ENCODE measurements at regions not wholly inside any gene's neighbourhood (a gene's known extent, or its start where the extent isn't known, plus 50 kb on each side); places are given as distances from the start of the nearest gene placed in this dataset.

DNA sequence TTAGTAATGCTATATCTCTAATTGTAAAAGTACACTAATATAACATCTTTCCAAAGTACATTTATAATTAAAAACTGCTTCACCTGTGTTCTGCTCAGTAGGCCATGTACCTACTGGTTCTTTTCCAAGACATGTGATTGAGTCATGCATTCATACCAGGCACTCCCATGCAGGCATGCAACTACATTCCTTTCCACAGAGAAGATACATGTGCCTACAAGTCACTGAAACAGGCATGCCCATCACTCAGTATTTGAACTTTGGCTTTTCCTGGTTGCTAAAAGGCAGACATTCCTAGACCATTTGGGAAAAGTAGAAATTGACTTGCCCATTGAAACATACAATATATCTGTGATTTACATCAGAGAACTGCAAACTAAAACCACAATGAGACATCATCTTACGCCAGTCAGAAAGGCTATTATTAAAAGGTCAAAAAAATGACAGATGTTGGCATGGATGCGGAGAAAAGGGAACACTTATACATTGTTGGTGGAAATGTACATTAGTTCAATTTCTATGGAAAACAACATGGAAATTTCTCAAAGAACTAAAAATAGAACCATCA is 148.3 kb upstream of the MOCS2 start:
- Histone ChIP-seq H3K4me3 (ENCODE audit: insufficient read depth, low read length) (no peak overlapping the region), H2AFZ (ENCODE audit: low read length) (no peak overlapping the region), H3K9me3 (ENCODE audit: low read depth, low read length) (no peaks in the 10 kb centered on the region), H3K27me3 (ENCODE audit: insufficient read depth, low read length) (no peaks in the 10 kb centered on the region), H3K27ac (ENCODE audit: low read depth, low read length) (no peak overlapping the region), H3K79me2 (ENCODE audit: insufficient read depth, low read length) (no peaks in the 10 kb centered on the region), H3K36me3 (ENCODE audit: insufficient read depth, low read length) (no peaks in the 10 kb centered on the region), H3K4me2 (ENCODE audit: insufficient read depth, low read length) (no peak overlapping the region), H3K4me1 (ENCODE audit: insufficient read depth, low read length) (peaks cover 38% of the 10 kb centered on the region), H4K20me1 (ENCODE audit: insufficient read depth, low read length) (no peaks in the 10 kb centered on the region)
- TF ChIP-seq, protein P1, sequence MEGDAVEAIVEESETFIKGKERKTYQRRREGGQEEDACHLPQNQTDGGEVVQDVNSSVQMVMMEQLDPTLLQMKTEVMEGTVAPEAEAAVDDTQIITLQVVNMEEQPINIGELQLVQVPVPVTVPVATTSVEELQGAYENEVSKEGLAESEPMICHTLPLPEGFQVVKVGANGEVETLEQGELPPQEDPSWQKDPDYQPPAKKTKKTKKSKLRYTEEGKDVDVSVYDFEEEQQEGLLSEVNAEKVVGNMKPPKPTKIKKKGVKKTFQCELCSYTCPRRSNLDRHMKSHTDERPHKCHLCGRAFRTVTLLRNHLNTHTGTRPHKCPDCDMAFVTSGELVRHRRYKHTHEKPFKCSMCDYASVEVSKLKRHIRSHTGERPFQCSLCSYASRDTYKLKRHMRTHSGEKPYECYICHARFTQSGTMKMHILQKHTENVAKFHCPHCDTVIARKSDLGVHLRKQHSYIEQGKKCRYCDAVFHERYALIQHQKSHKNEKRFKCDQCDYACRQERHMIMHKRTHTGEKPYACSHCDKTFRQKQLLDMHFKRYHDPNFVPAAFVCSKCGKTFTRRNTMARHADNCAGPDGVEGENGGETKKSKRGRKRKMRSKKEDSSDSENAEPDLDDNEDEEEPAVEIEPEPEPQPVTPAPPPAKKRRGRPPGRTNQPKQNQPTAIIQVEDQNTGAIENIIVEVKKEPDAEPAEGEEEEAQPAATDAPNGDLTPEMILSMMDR (IDR thresholded peaks at IDR 0.05; ENCODE audit: extremely low read depth, low read depth, low read length), result no peak
- no peak for DNase-seq (ENCODE audit: insufficient read length, low spot score, missing footprints)

DNA sequence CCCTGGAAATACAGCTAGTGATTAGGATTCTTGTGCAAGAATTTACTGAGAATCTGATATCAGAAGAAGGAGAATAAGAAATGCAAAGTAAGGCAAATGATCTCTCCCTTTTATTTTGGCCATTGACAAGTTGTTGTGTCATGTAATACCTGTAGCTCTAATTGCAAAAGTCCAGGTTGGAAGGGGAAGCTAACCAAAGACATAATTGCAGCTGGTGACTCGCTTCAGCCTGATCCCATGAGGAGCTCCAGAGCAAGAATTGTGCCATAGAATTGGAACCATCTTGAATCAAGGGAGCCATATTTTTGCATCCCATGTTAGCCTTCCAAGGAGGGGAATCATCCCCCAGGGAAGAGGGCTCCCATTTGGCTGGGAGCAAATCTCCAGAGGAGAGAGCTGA is 149.6 kb upstream of the MOCS2 start:
- DNase-seq (ENCODE audit: insufficient read length, low spot score, missing footprints), result no peak
- no peaks in the 10 kb centered on the region for H3K9me3 ChIP-seq (ENCODE audit: low read depth, low read length)
- no peak overlapping the region for H3K4me3 ChIP-seq (ENCODE audit: insufficient read depth, low read length)
- no peaks in the 10 kb centered on the region for H3K79me2 ChIP-seq (ENCODE audit: insufficient read depth, low read length)
- no peaks in the 10 kb centered on the region for H3K36me3 ChIP-seq (ENCODE audit: insufficient read depth, low read length)
- no peak overlapping the region for H3K27ac ChIP-seq (ENCODE audit: low read depth, low read length)
- peaks cover 25% of the 10 kb centered on the region for H3K4me1 ChIP-seq (ENCODE audit: insufficient read depth, low read length)
- no peaks in the 10 kb centered on the region for H4K20me1 ChIP-seq (ENCODE audit: insufficient read depth, low read length)
- H2AFZ ChIP-seq (ENCODE audit: low read length), result no peak overlapping the region
- no peak overlapping the region for H3K4me2 ChIP-seq (ENCODE audit: insufficient read depth, low read length)
- TF ChIP-seq, protein P1 (IDR thresholded peaks at IDR 0.05; ENCODE audit: extremely low read depth, low read depth, low read length), result no peak
- H3K27me3 ChIP-seq (ENCODE audit: insufficient read depth, low read length), result no peaks in the 10 kb centered on the region

DNA sequence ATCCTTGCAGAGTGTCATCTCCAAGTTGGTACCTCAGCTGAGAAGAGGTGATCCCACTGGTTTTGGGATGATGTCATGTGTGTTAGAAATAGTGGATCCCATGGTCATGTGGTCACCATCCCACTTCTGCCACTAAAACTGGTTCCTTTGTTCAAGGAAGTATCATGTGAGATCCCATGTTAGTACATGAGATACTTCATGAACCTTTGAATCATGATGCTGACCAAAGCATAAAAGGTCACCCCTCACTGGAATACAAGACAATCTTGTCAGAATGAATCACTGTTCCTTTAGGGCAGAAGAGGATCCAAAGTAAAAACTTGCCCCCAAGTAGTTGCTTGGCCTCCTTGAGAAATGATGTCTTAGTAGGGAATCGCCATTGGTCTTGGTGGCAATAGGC is 150.9 kb upstream of the MOCS2 start:
- TF ChIP-seq, protein P1 (IDR thresholded peaks at IDR 0.05; ENCODE audit: extremely low read depth, low read depth, low read length), result no peak
- Histone ChIP-seq H3K27me3 (ENCODE audit: insufficient read depth, low read length) (no peaks in the 10 kb centered on the region), H3K4me3 (ENCODE audit: insufficient read depth, low read length) (no peak overlapping the region), H3K79me2 (ENCODE audit: insufficient read depth, low read length) (no peaks in the 10 kb centered on the region), H4K20me1 (ENCODE audit: insufficient read depth, low read length) (no peaks in the 10 kb centered on the region), H3K27ac (ENCODE audit: low read depth, low read length) (no peak overlapping the region), H2AFZ (ENCODE audit: low read length) (no peak overlapping the region), H3K4me1 (ENCODE audit: insufficient read depth, low read length) (peaks cover 24% of the 10 kb centered on the region), H3K4me2 (ENCODE audit: insufficient read depth, low read length) (no peak overlapping the region), H3K36me3 (ENCODE audit: insufficient read depth, low read length) (no peaks in the 10 kb centered on the region), H3K9me3 (ENCODE audit: low read depth, low read length) (no peaks in the 10 kb centered on the region)
- no peak for DNase-seq (ENCODE audit: insufficient read length, low spot score, missing footprints)

DNA sequence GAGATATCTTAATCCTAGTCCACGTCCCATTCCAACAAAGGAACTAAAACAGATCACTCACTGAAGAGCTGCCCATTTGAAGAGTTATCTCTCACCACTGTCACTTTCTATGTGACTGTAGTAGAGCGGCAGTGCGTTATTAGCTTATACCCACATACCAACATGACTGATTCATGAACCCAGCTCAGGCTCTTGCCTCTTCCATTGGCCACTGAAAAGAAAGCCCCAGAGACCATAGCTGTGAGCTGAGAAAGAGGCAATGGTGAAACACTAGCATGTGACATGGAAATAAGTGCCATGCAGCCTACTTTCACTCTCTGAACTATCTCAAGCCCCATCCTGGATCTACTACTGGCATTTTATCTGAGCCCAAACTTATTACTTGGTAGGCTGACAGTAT is 151.7 kb upstream of the MOCS2 start:
- TF ChIP-seq, protein P1 (IDR thresholded peaks at IDR 0.05; ENCODE audit: extremely low read depth, low read depth, low read length), result no peak
- H3K27ac ChIP-seq (ENCODE audit: low read depth, low read length), result peak overlapping the region; percentile 25
- H3K27me3 ChIP-seq (ENCODE audit: insufficient read depth, low read length), result no peaks in the 10 kb centered on the region
- H3K4me3 ChIP-seq (ENCODE audit: insufficient read depth, low read length), result no peak overlapping the region
- peak overlapping the region; percentile 5 for H2AFZ ChIP-seq (ENCODE audit: low read length)
- no peaks in the 10 kb centered on the region for H3K9me3 ChIP-seq (ENCODE audit: low read depth, low read length)
- no peak overlapping the region for H3K4me2 ChIP-seq (ENCODE audit: insufficient read depth, low read length)
- no peaks in the 10 kb centered on the region for H3K79me2 ChIP-seq (ENCODE audit: insufficient read depth, low read length)
- H3K4me1 ChIP-seq (ENCODE audit: insufficient read depth, low read length), result peaks cover 24% of the 10 kb centered on the region
- H4K20me1 ChIP-seq (ENCODE audit: insufficient read depth, low read length), result no peaks in the 10 kb centered on the region
- no peaks in the 10 kb centered on the region for H3K36me3 ChIP-seq (ENCODE audit: insufficient read depth, low read length)
- DNase-seq (ENCODE audit: insufficient read length, low spot score, missing footprints), result no peak

All from osteoblast (primary cell).